GM12873 (cell line): ENCODE measurements at regions not wholly inside any gene's neighbourhood (a gene's known extent, or its start where the extent isn't known, plus 50 kb on each side); places are given as distances from the start of the nearest gene placed in this dataset.

ENCODE experiments used
- CTCF ChIP-seq: IDR thresholded peaks from 2 replicates; pipeline ENCODE4 v1.5.1; 2012; ENCODE audit warnings: low read depth, mild to moderate bottlenecking, moderate library complexity, low read length, control low read depth; ENCODE audit not compliant: insufficient read depth; ENCODE audit errors: missing control alignments

- no peak for TF ChIP-seq CTCF
Observed at GRCh38 chr4:20532871-20533870, 167.1 kb upstream of the PACRGL start.

- no peak for TF ChIP-seq CTCF
Observed at GRCh38 chr4:20538905-20539304, 161.4 kb upstream of the PACRGL start.

- no peak for TF ChIP-seq CTCF
Observed at GRCh38 chr4:20543131-20543530, 157.1 kb upstream of the PACRGL start.

GRCh38 chr4:20544645-20545044 is 155.6 kb upstream of the PACRGL start:
- no peak for TF ChIP-seq CTCF

- no peak for TF ChIP-seq CTCF
Observed at GRCh38 chr4:20552004-20552403, 148.3 kb upstream of the PACRGL start.

GRCh38 chr4:20554134-20554533 is 146.1 kb upstream of the PACRGL start:
- TF ChIP-seq CTCF, result no peak

GRCh38 chr4:20565075-20565721 is 135.1 kb upstream of the PACRGL start:
- TF ChIP-seq CTCF, result no peak
